Inflammatory macrophage (primary cell): ENCODE measurements at regions not wholly inside any gene's neighbourhood (a gene's known extent, or its start where the extent isn't known, plus 50 kb on each side); places are given as distances from the start of the nearest gene placed in this dataset.
"Not testable (repeated sequence)": the region's sequence is repeated elsewhere in the genome, so short reads cannot be mapped to it uniquely, and the experiment has no call there.

Source experiments
- DNase-seq, 2 donors: peaks; one replicate each; pipeline ENCODE4 v3.0.0-alpha.2; 2020 to 2022

- no peak for DNase-seq
These were observed 50.5 kb upstream of the FOXP2 start for GRCh38 chr7:114364151-114364550.

GRCh38 chr7:114363292-114363691, 51.3 kb upstream of the FOXP2 start:
- no peak for DNase-seq

DNA sequence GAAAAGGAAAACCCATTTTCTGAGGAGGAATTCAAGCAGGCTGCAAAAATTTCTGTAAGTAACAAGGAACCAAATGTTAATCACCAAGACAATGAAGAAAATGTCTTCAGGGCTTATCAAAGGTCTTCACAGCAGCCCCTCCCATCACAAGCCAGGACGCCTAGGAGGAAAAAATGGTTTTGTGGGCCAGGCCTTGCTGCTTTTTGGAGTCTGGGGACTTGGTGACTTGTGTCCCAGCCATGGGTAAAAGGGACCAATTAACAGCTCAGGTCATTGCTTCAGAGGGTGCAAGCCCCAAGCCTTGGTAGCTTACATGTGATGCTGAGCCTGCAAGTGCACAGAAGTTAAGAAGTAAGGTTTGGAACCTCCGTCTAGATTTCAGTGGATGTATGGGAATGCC, 55.7 kb upstream of the FOXP2 start:
- no peak for DNase-seq

GRCh38 chr7:114356133-114356532, 58.5 kb upstream of the FOXP2 start:
- no peak for DNase-seq

DNA sequence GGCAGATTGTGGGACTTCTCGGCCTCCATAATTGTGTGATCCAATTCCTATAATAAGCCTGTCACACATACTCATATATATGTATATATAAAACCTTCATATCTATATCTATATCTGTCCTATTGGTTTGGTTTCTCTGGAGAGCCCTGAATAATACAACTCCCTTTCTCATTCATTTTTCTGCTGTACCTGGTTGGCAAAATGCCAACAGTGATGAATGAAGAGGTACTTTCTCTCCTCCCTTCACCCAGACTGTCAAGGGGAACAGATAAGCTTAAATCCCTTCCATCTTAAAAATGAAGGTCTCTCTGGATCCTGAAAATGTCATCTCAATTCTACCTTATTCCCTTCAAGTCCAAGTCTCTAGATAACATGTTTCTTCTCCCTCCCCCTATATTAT, 60.3 kb upstream of the FOXP2 start:
- no peak for DNase-seq

DNA sequence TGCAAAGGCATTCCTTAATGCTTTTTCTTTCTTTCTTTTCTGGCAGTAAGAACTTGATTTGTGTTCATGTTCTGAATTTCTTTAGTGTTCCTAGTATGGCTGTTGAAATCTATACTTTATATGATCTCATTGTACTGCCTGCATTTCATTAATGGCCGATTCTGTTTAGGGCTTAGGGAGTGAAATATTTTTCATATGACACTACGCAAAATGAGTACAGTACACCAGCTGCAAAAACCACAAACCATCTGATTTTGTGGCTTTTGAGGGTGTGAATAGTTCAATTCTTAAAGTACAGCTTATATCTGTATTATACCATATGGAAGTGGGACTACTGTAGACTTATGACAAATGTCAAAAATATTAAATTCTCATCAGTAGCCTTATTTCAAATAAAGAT, 69.1 kb upstream of the FOXP2 start:
- no peak for DNase-seq

DNA sequence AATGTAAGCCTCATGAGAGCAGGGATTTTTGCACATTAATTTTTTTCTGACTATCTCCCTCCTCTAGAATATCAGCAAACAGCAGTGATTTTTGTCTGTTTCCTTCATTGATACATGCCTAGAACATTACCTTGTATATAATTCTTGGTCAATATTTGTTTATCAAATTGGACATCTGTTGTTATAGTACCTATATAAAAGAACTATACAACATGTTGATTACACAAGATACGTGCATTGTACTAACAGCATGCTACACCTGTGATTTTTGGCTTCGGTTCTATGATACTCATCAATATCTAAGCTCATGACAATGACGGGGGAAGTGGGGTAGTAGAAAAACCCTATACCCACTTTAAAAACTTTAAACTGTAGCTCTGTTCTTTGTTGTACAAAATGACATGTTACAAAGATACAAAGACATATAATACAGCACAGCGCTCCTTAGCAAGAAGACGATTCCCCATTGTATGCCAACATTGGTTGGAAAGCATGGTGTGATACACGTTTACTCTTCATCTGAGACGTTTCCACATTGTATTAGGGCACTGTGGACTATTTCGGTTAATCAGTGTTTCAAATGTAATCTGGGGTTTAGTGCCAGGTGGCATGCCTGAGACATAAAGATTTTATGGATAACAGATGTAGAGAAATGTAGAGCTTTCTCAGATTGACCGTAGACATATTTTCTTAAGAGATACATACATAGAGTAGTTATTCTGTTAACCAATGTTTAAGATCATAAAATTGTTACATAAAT, 70.5 kb upstream of the FOXP2 start:
- no peak for DNase-seq

GRCh38 chr7:114342431-114343179, 72.0 kb upstream of the FOXP2 start:
- no peak for DNase-seq

DNA sequence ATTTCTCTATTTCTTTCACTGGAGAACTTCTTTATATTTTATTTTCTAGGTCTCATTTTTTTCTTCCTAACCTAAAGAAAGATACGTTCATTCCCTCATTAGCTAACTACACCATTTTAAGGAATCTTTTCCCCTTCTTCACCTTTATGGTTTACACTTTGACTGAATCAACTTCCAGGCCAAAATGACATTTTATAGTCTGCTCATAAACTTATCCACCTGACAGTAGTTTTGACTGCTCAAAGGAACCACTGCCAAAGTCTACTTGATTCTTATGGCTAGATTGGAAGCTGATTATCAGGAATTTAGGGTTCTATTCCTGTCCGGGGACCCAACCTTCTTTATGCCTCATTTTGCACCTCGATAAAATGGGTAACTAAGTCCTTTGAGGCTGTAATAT, 73.0 kb upstream of the FOXP2 start:
- no peak for DNase-seq

GRCh38 chr7:114334989-114335388, 79.6 kb upstream of the FOXP2 start:
- no peak for DNase-seq

DNA sequence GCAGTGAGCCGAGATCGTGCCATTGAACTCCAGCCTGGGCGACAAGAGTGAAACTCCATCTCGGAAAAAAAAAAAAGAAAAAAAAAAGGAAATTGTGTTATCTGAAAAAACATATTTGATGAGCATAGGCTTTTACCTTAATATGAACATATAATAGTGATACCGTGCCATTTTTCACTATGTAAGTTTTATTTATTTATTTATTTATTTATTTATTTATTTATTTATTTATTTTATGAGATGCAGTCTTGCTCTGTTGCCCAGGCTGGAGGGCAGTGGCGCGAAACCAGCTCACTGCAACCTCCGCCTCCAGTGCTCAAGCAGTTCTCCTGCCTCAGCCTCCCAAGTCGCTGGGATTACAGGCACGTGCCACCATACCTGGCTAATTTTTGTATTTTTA, 85.2 kb upstream of the FOXP2 start:
- not testable (repeated sequence) for DNase-seq

GRCh38 chr7:114317450-114318098, 97.0 kb upstream of the FOXP2 start:
- DNase-seq = no peak

DNA sequence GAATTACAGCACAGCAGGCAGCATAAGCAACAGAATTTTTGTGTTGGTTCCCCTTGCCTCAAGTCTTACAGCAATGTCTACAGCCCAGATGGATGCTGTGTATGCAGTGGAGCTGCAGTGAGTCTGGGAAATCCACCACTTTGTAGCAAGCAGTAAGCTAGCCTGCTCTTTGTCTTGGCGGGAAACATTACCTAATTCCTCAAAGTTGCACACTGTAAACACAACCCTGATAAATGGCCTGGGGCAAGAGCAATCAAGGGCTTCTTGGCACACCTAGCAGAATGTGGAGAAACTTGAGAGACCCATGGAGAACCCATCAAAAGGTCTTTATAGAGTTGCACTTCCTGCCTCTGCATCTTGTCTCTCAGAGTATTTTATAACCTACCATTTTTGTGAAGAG, 102.0 kb upstream of the FOXP2 start:
- no peak for DNase-seq

DNA sequence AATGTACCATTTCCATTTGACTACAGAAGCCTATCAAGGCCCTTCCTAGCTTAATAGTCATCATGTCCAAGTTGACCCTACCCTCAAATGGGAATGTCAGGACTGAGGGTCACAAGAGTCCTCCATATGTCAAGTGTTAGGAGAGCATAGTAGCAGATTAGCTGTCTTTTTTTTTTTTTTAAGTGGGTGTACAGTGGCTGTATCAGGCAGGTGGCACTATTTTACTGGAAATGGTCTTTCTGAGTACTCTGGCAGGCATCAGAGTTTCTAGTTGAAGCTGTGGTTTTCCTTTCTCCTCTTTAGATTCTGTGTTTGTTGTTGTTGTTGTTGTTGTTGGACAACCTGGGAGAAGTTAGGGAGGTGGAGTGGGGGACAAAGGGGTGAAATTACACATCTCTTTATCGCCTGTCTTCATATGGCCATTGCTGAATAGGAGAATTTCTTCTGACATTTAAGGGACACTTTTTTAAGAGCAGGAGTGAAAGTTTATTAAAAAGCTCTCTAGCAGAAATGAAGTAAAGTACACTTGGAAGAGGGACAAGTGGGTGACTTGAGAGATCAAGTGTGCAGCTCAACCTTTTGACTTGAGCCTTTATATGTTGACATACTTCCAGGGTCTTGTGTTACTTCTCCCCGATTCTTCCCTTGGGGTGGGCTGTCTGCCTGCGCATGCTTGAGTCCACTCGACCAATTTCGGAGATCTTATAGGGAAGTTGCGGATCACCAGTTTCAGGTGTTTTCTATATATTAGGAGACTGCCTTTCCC, 104.1 kb upstream of the FOXP2 start:
- DNase-seq = no peak

DNA sequence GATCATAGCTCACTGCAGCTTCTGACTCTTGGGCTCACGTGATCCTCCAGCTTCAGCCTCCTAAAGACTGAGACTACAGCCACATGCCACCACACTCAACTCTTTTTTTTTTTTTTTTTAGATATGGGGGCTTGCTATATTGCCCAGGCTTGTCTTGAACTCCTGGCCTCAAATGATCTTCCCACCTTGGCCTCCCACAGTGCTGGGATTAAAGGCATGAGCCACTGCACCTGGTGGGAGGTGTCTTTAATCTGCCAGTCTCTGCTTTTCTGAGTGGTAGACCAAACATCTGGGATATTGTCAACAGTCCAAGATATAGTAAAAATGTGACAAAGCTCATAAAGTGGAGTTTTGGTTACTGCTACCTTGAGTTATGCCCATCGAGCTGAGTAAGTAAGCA, 104.9 kb upstream of the FOXP2 start:
- no peak for DNase-seq

DNA sequence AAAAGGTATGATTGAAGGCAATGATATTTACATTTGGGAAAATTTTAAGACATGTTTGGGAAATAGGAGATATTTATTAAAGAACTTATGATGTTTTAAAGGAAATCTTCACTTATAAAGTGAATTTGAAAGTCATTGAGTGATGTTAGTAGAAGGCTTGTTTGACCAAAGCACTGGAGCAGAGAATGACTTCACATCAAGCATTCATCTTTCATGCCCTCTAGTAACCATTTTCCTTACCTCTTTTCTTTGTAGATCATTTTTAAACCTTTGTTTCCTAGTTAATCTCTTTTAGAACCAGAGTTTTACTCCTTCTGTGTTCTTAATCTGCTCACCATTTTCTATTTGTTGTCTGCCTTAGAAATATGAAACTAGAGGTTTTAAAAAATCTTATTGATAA, 111.3 kb upstream of the FOXP2 start:
- DNase-seq = no peak

DNA sequence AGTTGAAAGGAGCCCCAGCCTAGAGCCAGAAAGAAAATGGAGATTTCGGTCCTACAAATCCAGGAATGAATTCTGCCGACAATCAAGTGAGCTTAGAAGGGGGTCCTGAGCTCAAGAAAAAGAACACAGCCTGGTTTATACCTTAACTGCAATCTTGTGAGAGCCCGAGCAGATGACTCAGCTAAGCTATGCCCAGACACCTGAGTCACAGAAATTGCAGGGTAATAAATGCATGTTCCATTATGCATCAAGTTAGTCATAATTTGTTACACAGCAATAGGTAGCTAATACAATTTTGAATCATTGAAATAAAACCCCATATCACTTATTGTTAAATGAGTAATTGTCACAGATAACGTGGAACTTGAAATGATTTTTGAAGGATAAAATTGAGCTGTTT, 111.8 kb upstream of the FOXP2 start:
- no peak for DNase-seq

DNA sequence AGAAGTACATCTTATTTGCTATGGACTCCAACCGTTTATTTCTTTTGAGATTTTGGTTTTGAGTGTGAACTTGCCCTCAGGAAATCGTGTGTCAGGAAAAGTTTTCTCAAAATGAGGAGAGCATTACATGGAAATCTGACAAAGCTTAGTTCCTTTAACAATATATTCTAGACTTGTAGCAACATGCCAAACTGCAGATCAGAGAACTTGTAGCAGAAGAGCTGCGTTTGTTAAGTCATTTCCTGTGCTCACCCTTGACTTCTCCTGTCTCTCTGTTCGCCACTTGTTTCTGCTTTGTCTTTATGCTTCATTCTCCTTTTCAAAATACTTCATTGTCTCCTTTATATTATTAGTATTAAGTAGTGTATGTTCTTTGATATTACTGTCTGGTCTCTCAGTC, 116.6 kb upstream of the FOXP2 start:
- no peak for DNase-seq

DNA sequence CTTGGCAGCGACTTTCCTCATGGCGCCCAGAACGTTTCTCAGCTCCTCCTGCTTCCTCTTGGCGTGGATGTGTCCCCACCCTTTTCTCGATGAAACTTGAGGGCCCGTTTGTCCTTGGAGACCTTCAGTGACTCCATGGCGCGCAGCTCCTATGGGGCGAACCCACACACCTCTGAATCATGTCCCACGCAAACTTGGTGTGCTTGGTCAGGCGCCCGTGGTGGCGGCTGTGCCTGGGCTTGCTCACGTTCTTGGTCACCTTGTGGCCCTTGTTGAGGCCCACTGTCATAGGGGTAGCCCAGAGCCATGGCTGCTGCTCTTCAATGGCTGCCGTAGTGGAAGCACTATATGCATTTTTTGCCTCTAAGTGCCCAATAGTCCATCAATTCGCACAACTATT, 117.5 kb upstream of the FOXP2 start:
- no peak for DNase-seq

DNA sequence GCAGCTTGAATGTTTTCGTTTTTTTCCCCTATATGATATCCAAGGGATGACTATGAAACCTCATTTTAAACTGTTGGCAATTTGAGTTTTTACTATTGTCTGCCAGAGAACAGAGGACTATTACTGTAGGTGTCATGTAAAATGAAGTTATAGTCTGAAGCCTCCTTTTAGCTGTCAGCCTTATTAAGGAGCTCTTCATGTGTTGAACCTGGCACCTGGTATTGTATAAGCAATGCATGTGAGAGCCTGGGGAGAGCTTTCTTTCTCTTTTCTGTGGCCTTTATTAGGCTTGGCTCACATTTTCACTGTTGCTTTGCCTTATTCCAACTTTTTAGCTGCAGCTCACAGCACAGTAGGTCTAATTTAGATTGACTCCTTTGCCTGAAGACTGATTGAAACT, 119.1 kb upstream of the FOXP2 start:
- no peak for DNase-seq

- no peak for DNase-seq
These were observed 120.6 kb upstream of the FOXP2 start for GRCh38 chr7:114294036-114294435.

DNA sequence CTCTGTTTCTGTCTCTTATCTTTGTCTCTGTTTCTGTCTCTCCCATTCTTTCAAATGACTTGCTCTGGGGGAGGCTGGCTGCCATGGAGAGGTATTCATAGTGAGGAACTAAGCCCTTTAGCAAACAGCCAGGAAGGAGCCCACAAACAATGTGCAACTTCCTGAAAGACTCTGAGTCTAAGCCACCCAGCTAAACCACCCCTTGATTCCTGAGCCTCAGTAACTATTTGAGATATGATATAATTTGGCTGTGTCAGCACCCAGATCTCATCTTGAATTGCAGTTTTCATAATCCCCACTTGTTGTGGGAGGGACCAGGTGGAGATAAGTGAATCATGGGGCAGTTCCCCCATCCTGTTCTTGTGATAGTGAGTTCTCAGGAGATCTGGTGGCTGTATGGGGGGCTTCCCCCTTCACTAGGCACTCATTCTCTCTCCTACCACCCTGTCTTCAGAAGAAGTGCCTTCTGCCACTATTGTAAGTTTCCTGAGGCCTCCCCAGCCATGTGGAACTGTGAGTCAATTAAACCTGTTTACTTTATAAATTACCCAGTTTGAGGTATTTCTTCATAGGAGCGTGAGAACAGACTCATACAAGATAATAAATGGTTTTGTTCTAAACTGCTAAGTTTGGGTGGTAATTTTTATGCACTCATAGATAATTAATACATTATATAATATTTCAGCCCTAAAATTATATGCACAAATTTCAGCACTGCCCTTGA, 121.2 kb upstream of the FOXP2 start:
- DNase-seq = no peak

GRCh38 chr7:114279901-114280300, 134.7 kb upstream of the FOXP2 start:
- no peak for DNase-seq
